ENCODE measurements at regions not wholly inside any gene's neighbourhood (a gene's known extent, or its start where the extent isn't known, plus 50 kb on each side); places are given as distances from the start of the nearest gene placed in this dataset.

GRCh38 chr3:44016818-44017217 lies 224.9 kb upstream of the TOPAZ1 start:
- no peaks in the 10 kb centered on the region for H3K9me2 ChIP-seq (ENCODE audit: insufficient read depth, low read length)
- TF ChIP-seq SMC3 (conservative IDR thresholded peaks at IDR 0.05; ENCODE audit: poor library complexity) = no peak
- no peak for TF ChIP-seq EZH2 (IDR thresholded peaks at IDR 0.05; ENCODE audit: borderline replicate concordance, insufficient read depth, low read length, poor library complexity, severe bottlenecking)
- TF ChIP-seq EP300 (conservative IDR thresholded peaks at IDR 0.05; ENCODE audit: poor library complexity, severe bottlenecking) = no peak
- no peak for TF ChIP-seq POLR2AphosphoS5 (IDR thresholded peaks at IDR 0.05)
- no peak for TF ChIP-seq RAD21 (conservative IDR thresholded peaks at IDR 0.05)
- TF ChIP-seq MXI1 (conservative IDR thresholded peaks at IDR 0.05; ENCODE audit: poor library complexity, severe bottlenecking) = no peak
- TF ChIP-seq TAF1 (IDR thresholded peaks at IDR 0.05; ENCODE audit: low read depth) = no peak
- TF ChIP-seq, protein P1, sequence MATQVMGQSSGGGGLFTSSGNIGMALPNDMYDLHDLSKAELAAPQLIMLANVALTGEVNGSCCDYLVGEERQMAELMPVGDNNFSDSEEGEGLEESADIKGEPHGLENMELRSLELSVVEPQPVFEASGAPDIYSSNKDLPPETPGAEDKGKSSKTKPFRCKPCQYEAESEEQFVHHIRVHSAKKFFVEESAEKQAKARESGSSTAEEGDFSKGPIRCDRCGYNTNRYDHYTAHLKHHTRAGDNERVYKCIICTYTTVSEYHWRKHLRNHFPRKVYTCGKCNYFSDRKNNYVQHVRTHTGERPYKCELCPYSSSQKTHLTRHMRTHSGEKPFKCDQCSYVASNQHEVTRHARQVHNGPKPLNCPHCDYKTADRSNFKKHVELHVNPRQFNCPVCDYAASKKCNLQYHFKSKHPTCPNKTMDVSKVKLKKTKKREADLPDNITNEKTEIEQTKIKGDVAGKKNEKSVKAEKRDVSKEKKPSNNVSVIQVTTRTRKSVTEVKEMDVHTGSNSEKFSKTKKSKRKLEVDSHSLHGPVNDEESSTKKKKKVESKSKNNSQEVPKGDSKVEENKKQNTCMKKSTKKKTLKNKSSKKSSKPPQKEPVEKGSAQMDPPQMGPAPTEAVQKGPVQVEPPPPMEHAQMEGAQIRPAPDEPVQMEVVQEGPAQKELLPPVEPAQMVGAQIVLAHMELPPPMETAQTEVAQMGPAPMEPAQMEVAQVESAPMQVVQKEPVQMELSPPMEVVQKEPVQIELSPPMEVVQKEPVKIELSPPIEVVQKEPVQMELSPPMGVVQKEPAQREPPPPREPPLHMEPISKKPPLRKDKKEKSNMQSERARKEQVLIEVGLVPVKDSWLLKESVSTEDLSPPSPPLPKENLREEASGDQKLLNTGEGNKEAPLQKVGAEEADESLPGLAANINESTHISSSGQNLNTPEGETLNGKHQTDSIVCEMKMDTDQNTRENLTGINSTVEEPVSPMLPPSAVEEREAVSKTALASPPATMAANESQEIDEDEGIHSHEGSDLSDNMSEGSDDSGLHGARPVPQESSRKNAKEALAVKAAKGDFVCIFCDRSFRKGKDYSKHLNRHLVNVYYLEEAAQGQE (IDR thresholded peaks at IDR 0.05; ENCODE audit: borderline replicate concordance) = no peak
- H3K27me3 ChIP-seq (ENCODE audit: insufficient read depth, low read depth, low read length) = peaks cover 6% of the 10 kb centered on the region
- H3K27ac ChIP-seq (ENCODE audit: low read length) = no peak overlapping the region
- no peaks in the 10 kb centered on the region for H4K20me1 ChIP-seq (ENCODE audit: insufficient read depth)
- H2AFZ ChIP-seq (ENCODE audit: low read depth, low read length) = no peak overlapping the region
- no peak overlapping the region for H3K4me2 ChIP-seq (ENCODE audit: low read length)
- no peaks in the 10 kb centered on the region for H3F3A ChIP-seq (ENCODE audit: insufficient read depth, low read length, poor library complexity, severe bottlenecking)
- H3K79me2 ChIP-seq (replicated peaks; ENCODE audit: insufficient read depth, low read length) = no peaks in the 10 kb centered on the region
- no peaks in the 10 kb centered on the region for H3K36me3 ChIP-seq (ENCODE audit: insufficient read depth, low read length)
- no peak overlapping the region for H3K9ac ChIP-seq (ENCODE audit: low read length)
- no peaks in the 10 kb centered on the region for H3K9me3 ChIP-seq (ENCODE audit: low read length)
- H3K4me3 ChIP-seq (ENCODE audit: low read length) = no peak overlapping the region

DNA sequence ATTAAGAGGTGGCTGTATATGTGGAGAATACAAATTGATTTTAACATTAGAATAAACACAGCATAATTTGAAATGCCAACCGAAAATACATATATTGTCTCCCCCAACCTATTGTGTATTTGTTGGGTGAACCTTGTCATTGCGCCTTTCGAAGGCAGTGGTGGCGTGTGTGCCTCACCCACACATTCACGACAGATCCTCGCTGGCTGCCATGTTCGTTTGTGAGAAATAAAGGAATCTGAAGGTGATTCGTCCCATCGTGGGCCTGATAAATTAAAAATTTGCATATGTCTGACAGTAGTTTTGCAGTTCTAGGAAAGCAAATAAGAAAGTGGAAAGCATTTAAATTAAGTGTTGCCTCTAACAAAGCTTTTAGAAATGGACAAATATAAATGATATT lies 222.8 kb upstream of the TOPAZ1 start:
- Histone ChIP-seq H2AFZ (ENCODE audit: low read depth, low read length) (no peak overlapping the region), H3K9me3 (ENCODE audit: low read length) (no peaks in the 10 kb centered on the region), H3K27ac (ENCODE audit: low read length) (peak overlapping the region; percentile 68), H3K27me3 (ENCODE audit: insufficient read depth, low read depth, low read length) (peaks cover 26% of the 10 kb centered on the region), H3K4me3 (ENCODE audit: low read length) (no peak overlapping the region), H3F3A (ENCODE audit: insufficient read depth, low read length, poor library complexity, severe bottlenecking) (no peaks in the 10 kb centered on the region), H3K4me2 (ENCODE audit: low read length) (no peak overlapping the region), H4K20me1 (ENCODE audit: insufficient read depth) (no peaks in the 10 kb centered on the region), H3K79me2 (replicated peaks; ENCODE audit: insufficient read depth, low read length) (no peaks in the 10 kb centered on the region), H3K9ac (ENCODE audit: low read length) (no peak overlapping the region), H3K36me3 (ENCODE audit: insufficient read depth, low read length) (no peaks in the 10 kb centered on the region), H3K9me2 (ENCODE audit: insufficient read depth, low read length) (no peaks in the 10 kb centered on the region)
- TF ChIP-seq, protein P1 (IDR thresholded peaks at IDR 0.05; ENCODE audit: borderline replicate concordance) = no peak
- no peak for TF ChIP-seq TAF1 (IDR thresholded peaks at IDR 0.05; ENCODE audit: low read depth)
- no peak for TF ChIP-seq EZH2 (IDR thresholded peaks at IDR 0.05; ENCODE audit: borderline replicate concordance, insufficient read depth, low read length, poor library complexity, severe bottlenecking)
- TF ChIP-seq SMC3 (conservative IDR thresholded peaks at IDR 0.05; ENCODE audit: poor library complexity) = no peak
- no peak for TF ChIP-seq POLR2AphosphoS5 (IDR thresholded peaks at IDR 0.05)
- no peak for TF ChIP-seq MXI1 (conservative IDR thresholded peaks at IDR 0.05; ENCODE audit: poor library complexity, severe bottlenecking)
- no peak for TF ChIP-seq CTCF (IDR thresholded peaks at IDR 0.05; ENCODE audit: poor library complexity, severe bottlenecking)
- TF ChIP-seq EP300 (conservative IDR thresholded peaks at IDR 0.05; ENCODE audit: poor library complexity, severe bottlenecking) = no peak
- no peak for TF ChIP-seq RAD21 (conservative IDR thresholded peaks at IDR 0.05)

Data from neural cell (in vitro differentiated cells).